ENCODE measurements at regions not wholly inside any gene's neighbourhood (a gene's known extent, or its start where the extent isn't known, plus 50 kb on each side); places are given as distances from the start of the nearest gene placed in this dataset.

DNA sequence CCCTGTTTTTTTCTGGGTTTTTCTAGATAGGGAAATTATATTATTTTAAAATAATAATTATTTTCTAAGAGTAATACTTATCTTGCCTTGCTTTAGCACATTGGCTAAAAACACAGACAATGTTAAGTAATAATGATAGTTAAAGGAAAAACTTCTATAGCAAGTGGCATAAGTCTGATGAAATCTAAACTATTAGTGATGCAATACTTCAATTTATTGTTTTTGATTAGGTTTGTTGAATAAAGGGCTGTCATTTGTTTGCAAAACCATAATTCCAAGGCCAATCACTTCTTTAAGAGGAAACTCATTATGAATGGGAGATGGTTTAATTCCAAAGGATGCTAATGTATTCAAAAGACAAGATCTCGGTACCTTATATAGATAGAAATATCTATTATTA lies 293.8 kb upstream of the FBXL7 start:
- Histone ChIP-seq H3K27ac (no peak overlapping the region), H3K4me3 (no peak overlapping the region), H3K27me3 (no peaks in the 10 kb centered on the region), H3K9me3 (no peaks in the 10 kb centered on the region), H3K36me3 (no peaks in the 10 kb centered on the region), H3K9ac (ENCODE audit: low read depth in 2 of 2, low read length in 2 of 2) (no peak overlapping the region), H3K4me1 (no peaks in the 10 kb centered on the region)
- DNase-seq = no peak
- TF ChIP-seq, protein P1, sequence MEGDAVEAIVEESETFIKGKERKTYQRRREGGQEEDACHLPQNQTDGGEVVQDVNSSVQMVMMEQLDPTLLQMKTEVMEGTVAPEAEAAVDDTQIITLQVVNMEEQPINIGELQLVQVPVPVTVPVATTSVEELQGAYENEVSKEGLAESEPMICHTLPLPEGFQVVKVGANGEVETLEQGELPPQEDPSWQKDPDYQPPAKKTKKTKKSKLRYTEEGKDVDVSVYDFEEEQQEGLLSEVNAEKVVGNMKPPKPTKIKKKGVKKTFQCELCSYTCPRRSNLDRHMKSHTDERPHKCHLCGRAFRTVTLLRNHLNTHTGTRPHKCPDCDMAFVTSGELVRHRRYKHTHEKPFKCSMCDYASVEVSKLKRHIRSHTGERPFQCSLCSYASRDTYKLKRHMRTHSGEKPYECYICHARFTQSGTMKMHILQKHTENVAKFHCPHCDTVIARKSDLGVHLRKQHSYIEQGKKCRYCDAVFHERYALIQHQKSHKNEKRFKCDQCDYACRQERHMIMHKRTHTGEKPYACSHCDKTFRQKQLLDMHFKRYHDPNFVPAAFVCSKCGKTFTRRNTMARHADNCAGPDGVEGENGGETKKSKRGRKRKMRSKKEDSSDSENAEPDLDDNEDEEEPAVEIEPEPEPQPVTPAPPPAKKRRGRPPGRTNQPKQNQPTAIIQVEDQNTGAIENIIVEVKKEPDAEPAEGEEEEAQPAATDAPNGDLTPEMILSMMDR (IDR thresholded peaks at IDR 0.05) = no peak
- intact Hi-C loops (cut with DNase I) = no loop called here

DNA sequence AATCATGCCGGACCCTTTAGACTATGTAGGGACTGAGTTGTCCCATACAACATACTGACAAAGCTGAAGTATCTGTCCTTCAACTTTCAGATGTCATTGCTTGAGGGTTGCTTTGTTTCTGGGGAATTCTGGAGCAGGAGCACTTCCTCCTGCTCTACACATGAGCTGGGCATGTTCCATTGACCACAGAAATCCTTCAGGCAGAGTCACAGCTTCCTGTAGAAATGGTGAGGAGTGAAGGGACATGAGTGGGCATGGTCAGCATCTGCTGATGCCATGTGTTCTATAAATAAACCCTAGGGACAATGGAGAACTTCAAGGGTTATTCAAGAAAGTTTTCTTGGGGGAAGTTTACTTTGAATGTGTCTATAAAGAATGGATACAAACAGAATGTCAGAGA lies 296.6 kb upstream of the FBXL7 start:
- Histone ChIP-seq H3K27me3 (no peaks in the 10 kb centered on the region), H3K4me3 (no peak overlapping the region), H3K9me3 (no peaks in the 10 kb centered on the region), H3K9ac (ENCODE audit: low read depth in 2 of 2, low read length in 2 of 2) (no peak overlapping the region), H3K27ac (no peak overlapping the region), H3K4me1 (no peaks in the 10 kb centered on the region), H3K36me3 (no peaks in the 10 kb centered on the region)
- TF ChIP-seq, protein P1 (IDR thresholded peaks at IDR 0.05) = no peak
- intact Hi-C loops (cut with DNase I) = no loop called here
- no peak for DNase-seq

DNA sequence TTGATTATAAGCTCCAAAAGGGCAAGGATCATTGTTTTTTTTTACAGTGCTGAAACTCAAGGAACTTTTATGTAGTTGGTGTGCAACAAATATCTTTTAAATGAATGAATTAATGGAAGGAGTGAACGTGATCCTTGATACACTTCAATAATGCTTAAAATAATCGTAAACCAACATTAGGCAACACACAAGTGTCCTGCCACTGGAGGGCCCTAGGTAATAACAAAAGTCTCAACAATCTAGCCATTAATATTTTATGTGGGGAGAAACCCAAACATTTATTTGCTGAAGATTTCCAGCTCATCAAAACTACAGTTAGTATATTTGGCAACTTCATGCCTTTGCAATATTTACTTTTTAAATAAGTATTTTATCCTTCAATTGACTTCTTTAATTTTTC lies 309.0 kb upstream of the FBXL7 start:
- H3K27me3 ChIP-seq = no peaks in the 10 kb centered on the region
- H3K4me3 ChIP-seq = no peak overlapping the region
- H3K9ac ChIP-seq (ENCODE audit: low read depth in 2 of 2, low read length in 2 of 2) = no peak overlapping the region
- no peak overlapping the region for H3K27ac ChIP-seq
- no peak for DNase-seq
- TF ChIP-seq, protein P1 (IDR thresholded peaks at IDR 0.05) = no peak
- intact Hi-C loops (cut with DNase I) = no loop called here
- no peaks in the 10 kb centered on the region for H3K4me1 ChIP-seq
- H3K36me3 ChIP-seq = no peaks in the 10 kb centered on the region
- no peaks in the 10 kb centered on the region for H3K9me3 ChIP-seq

DNA sequence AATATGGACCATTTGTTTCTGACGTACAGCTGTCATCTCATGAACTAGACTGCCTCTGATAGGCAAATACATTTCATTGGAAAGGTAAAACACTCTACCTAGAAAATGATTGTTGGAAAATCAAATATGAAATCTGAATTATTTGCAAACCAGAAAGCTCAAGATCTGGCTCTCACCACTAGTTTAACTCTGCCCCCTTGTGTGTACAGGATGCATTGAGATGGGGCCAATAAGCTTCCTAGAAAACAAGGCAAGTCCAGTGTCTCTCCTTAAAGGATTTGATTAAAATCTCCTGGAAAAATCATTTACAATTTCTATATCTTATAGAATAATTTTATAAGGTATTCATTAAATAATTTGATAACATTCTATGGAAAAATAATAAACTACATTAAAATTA lies 311.9 kb upstream of the ANKH start:
- Histone ChIP-seq H3K27ac (no peak overlapping the region), H3K9me3 (no peaks in the 10 kb centered on the region), H3K4me1 (no peaks in the 10 kb centered on the region), H3K9ac (ENCODE audit: low read depth in 2 of 2, low read length in 2 of 2) (no peak overlapping the region), H3K4me3 (no peak overlapping the region), H3K27me3 (no peaks in the 10 kb centered on the region), H3K36me3 (no peaks in the 10 kb centered on the region)
- TF ChIP-seq, protein P1 (IDR thresholded peaks at IDR 0.05) = no peak
- DNase-seq = no peak
- intact Hi-C loops (cut with DNase I) = no loop called here

DNA sequence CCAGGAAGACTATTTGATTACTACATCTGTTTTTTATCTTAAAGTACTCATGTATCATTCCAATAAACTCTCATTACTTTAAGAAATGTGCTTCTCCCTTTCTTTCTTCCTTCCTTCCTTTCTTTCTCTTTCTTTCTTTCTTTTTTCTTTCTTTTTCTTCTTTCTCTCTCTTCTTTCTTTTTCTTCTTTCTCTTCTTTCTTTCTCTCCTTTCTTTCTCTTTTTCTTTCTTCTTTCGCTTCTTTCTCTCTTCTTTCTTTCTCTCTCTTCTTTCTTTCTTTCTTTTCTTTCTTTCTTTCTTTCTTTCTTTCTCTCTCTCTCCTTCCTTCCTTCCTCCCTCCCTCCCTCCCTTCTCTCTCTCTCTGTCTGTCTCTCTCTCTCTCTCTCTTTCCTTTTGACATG lies 298.6 kb upstream of the ANKH start:
- intact Hi-C loops (cut with DNase I) = no loop called here
- Histone ChIP-seq H3K9me3 (no peaks in the 10 kb centered on the region), H3K9ac (ENCODE audit: low read depth in 2 of 2, low read length in 2 of 2) (no peak overlapping the region), H3K4me3 (no peak overlapping the region), H3K36me3 (no peaks in the 10 kb centered on the region), H3K27me3 (no peaks in the 10 kb centered on the region), H3K27ac (no peak overlapping the region), H3K4me1 (no peaks in the 10 kb centered on the region)
- TF ChIP-seq, protein P1 (IDR thresholded peaks at IDR 0.05) = no peak
- no peak for DNase-seq

DNA sequence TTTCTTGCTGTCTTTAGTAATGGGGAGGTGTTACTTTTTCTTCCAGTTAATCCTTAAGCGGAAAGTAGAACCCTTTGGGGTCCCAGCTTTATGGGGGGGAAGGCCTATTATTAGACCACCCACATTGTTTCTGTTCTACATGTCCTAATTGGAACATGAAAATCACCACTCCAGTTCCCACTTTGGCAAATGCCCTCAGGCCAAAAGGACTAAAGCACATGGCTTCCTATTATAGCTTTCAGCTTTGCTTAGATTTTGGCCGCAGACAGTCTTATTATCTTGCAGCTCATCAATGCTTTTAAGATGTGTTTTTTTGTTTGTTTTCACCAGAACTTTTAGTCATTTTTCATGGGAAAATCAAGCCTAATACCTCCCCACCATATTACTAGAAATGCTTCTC lies 296.8 kb upstream of the ANKH start:
- no peaks in the 10 kb centered on the region for H3K9me3 ChIP-seq
- no peak overlapping the region for H3K9ac ChIP-seq (ENCODE audit: low read depth in 2 of 2, low read length in 2 of 2)
- no peaks in the 10 kb centered on the region for H3K4me1 ChIP-seq
- TF ChIP-seq, protein P1 (IDR thresholded peaks at IDR 0.05) = no peak
- no peak overlapping the region for H3K4me3 ChIP-seq
- intact Hi-C loops (cut with DNase I) = no loop called here
- no peaks in the 10 kb centered on the region for H3K27me3 ChIP-seq
- no peak for DNase-seq
- H3K27ac ChIP-seq = no peak overlapping the region
- no peaks in the 10 kb centered on the region for H3K36me3 ChIP-seq
